AG09319 (cell line): ENCODE measurements at regions not wholly inside any gene's neighbourhood (a gene's known extent, or its start where the extent isn't known, plus 50 kb on each side); places are given as distances from the start of the nearest gene placed in this dataset.

Source experiments
- DNase-seq: peaks from one replicate; pipeline ENCODE4 v3.0.0-alpha.2; 2010; ENCODE audit warnings: low read depth; ENCODE audit errors: extremely low read depth
- TF ChIP-seq, protein P1 (sequence below): IDR thresholded peaks from 2 replicates; pipeline ENCODE4 v1.5.1; 2011; ENCODE audit warnings: low read depth, mild to moderate bottlenecking, inconsistent platforms, low read length, moderate library complexity

GRCh38 chr11:38481391-38481790, 1883.4 kb upstream of the RAG2 start:
- TF ChIP-seq, protein P1, sequence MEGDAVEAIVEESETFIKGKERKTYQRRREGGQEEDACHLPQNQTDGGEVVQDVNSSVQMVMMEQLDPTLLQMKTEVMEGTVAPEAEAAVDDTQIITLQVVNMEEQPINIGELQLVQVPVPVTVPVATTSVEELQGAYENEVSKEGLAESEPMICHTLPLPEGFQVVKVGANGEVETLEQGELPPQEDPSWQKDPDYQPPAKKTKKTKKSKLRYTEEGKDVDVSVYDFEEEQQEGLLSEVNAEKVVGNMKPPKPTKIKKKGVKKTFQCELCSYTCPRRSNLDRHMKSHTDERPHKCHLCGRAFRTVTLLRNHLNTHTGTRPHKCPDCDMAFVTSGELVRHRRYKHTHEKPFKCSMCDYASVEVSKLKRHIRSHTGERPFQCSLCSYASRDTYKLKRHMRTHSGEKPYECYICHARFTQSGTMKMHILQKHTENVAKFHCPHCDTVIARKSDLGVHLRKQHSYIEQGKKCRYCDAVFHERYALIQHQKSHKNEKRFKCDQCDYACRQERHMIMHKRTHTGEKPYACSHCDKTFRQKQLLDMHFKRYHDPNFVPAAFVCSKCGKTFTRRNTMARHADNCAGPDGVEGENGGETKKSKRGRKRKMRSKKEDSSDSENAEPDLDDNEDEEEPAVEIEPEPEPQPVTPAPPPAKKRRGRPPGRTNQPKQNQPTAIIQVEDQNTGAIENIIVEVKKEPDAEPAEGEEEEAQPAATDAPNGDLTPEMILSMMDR, result no peak
- DNase-seq, result no peak

DNA sequence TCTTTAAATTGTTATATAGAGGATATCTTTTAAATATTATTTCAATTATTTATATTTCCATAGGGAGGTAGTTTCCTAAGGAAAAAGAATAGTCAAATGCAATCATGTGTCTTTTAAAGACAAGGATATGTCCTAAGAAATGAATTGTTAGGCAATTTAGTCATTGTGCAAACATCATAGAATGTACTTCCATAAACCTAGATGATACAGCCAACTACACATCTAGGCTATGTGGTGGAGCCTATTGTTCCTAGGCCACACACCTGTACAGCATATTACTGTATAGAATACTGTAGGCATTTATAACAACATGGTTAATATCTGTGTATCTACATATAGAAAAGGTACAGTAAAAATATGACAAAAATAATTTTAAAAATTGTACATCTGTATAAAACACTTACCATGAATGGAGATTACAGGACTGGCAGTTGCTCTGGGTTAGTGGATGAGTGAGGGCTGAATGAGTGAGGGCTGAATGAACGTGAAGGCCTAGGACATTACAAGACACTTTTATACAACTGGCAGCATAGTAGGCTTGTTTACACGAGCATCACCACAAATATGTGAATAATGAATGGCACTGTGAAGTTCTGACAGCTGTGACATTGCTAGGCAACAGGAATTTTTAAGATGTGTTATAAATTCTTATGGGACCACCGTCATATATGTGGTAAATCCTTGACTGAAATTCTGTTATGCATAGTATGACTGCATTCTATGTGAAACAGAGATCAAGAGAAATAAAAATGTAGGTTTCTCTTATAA, 1879.0 kb upstream of the RAG2 start:
- no peak for DNase-seq
- TF ChIP-seq, protein P1, result no peak

DNA sequence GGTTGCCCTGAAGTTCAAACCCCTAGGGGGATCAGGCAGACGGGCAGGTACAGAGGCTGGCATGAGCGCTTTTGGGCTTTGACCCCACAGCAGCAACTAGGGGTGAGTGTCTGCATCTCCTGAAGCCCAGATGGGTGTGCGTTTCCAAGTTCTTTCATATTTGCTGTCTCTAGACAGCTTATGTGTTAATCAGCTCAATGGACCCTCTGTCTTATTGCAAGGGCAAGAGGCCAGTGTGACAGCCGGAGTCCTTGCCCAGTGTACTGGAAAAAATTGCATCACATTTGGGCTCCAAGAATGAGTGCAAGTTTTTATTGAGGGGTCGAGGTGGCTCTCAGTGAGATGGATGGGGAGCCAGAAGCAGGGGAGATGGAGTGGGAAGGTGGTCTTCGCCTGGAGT, 1863.7 kb upstream of the RAG2 start:
- TF ChIP-seq, protein P1, result no peak

GRCh38 chr11:38460896-38461295, 1862.9 kb upstream of the RAG2 start:
- peak; percentile 42 for DNase-seq
- TF ChIP-seq, protein P1, result no peak

More for the DNA sequence above, 1863.7 kb upstream of the RAG2 start:
- DNase-seq, result no peak

GRCh38 chr11:38460429-38460828, 1862.4 kb upstream of the RAG2 start:
- no peak for DNase-seq
- TF ChIP-seq, protein P1, result no peak

DNA sequence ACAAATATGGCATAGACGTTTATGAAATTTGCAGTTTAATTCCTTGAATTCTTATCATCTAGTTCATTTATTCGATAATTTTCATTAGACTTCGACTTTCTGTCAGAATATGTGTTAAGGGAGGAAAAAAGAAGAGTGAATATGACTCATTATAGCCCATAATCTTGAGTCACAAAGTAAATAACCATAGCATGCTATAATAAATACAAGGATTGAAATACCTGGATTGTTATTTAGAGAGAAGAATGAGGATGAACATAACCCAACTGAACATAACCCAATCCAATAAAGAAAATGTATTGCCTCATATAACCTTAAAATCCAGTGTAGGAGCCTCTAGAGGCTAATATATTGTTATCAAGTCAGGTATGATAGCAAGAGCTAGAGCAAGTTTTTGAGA, 1858.3 kb upstream of the RAG2 start:
- TF ChIP-seq, protein P1, result no peak
- no peak for DNase-seq

DNA sequence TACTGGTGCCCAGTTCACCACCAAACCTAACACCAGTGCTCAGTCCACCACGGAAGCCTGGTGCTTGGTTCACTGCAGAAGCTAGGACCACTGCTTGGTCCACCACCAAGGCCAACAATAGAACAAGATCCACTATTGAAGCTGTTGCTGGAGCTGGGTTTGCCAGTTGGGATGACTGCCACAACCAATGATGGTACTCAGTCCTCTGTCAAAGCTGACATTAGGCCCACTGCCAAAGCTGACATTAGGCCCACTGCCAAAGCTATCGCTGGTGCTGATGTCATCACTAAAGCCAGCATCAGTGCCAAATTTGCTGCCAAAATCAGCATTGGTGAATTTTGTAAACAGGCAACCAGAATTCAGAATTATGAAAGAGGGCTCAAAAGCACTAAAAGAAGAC, 1850.2 kb upstream of the RAG2 start:
- DNase-seq, result no peak

More for the DNA sequence above, 1850.2 kb upstream of the RAG2 start:
- TF ChIP-seq, protein P1, result no peak
